NCI-H510A treated with DMSO at 0.1 percent for 48 hours (cell line): ENCODE measurements at regions not wholly inside any gene's neighbourhood (a gene's known extent, or its start where the extent isn't known, plus 50 kb on each side); places are given as distances from the start of the nearest gene placed in this dataset.

Source experiments
- DNase-seq: peaks from one replicate; lab custom pipeline; 2025; lab: John Stamatoyannopoulos, UW

GRCh38 chr6:163835439-163836171, 421.1 kb downstream of the QKI start:
- no peak for DNase-seq

- no peak for DNase-seq
Measured at GRCh38 chr6:163834226-163834970, 419.9 kb downstream of the QKI start.

- DNase-seq, result no peak
Measured at GRCh38 chr6:163831736-163832135, 417.2 kb downstream of the QKI start.

GRCh38 chr6:163830641-163831040, 416.1 kb downstream of the QKI start:
- no peak for DNase-seq

- no peak for DNase-seq
Measured at GRCh38 chr6:163828038-163828795, 413.7 kb downstream of the QKI start.

- no peak for DNase-seq
Measured at GRCh38 chr6:163827143-163827542, 412.6 kb downstream of the QKI start.

- no peak for DNase-seq
Measured at GRCh38 chr6:163826629-163827028, 412.1 kb downstream of the QKI start.

- DNase-seq, result no peak
Measured at GRCh38 chr6:163825033-163825432, 410.5 kb downstream of the QKI start.

- no peak for DNase-seq
Measured at GRCh38 chr6:163823577-163823976, 409.1 kb downstream of the QKI start.

- no peak for DNase-seq
Measured at GRCh38 chr6:163820745-163821458, 406.4 kb downstream of the QKI start.

GRCh38 chr6:163820171-163820570, 405.7 kb downstream of the QKI start:
- no peak for DNase-seq

- DNase-seq, result no peak
Measured at GRCh38 chr6:163818719-163819118, 404.2 kb downstream of the QKI start.

GRCh38 chr6:163816441-163816840, 401.9 kb downstream of the QKI start:
- no peak for DNase-seq

GRCh38 chr6:163815796-163816195, 401.3 kb downstream of the QKI start:
- DNase-seq, result no peak

- no peak for DNase-seq
Measured at GRCh38 chr6:163814494-163815364, 400.2 kb downstream of the QKI start.

- no peak for DNase-seq
Measured at GRCh38 chr6:163813979-163814493, 399.5 kb downstream of the QKI start.

GRCh38 chr6:163811317-163811716, 396.8 kb downstream of the QKI start:
- DNase-seq, result no peak

GRCh38 chr6:163809364-163809763, 394.8 kb downstream of the QKI start:
- DNase-seq, result no peak

- no peak for DNase-seq
Measured at GRCh38 chr6:163808871-163809270, 394.4 kb downstream of the QKI start.

GRCh38 chr6:163808231-163808630, 393.7 kb downstream of the QKI start:
- no peak for DNase-seq
